ENCODE measurements at regions not wholly inside any gene's neighbourhood (a gene's known extent, or its start where the extent isn't known, plus 50 kb on each side); places are given as distances from the start of the nearest gene placed in this dataset.

- TF ChIP-seq CTCF (IDR thresholded peaks at IDR 0.05) (no peak), POLR2A (IDR thresholded peaks at IDR 0.05) (no peak)
Measured at GRCh38 chr17:12229335-12229734, 208.7 kb downstream of the MAP2K4 start.
